GM19397 (cell line): ENCODE measurements at regions not wholly inside any gene's neighbourhood (a gene's known extent, or its start where the extent isn't known, plus 50 kb on each side); places are given as distances from the start of the nearest gene placed in this dataset.

Experiments used
- ATAC-seq: cut with Tn5 transposase; IDR thresholded peaks from one replicate; pipeline ENCODE4 v1.9.1; 2021; ENCODE audit warnings: mild to moderate bottlenecking, moderate library complexity; ENCODE audit not compliant: unreplicated experiment

DNA sequence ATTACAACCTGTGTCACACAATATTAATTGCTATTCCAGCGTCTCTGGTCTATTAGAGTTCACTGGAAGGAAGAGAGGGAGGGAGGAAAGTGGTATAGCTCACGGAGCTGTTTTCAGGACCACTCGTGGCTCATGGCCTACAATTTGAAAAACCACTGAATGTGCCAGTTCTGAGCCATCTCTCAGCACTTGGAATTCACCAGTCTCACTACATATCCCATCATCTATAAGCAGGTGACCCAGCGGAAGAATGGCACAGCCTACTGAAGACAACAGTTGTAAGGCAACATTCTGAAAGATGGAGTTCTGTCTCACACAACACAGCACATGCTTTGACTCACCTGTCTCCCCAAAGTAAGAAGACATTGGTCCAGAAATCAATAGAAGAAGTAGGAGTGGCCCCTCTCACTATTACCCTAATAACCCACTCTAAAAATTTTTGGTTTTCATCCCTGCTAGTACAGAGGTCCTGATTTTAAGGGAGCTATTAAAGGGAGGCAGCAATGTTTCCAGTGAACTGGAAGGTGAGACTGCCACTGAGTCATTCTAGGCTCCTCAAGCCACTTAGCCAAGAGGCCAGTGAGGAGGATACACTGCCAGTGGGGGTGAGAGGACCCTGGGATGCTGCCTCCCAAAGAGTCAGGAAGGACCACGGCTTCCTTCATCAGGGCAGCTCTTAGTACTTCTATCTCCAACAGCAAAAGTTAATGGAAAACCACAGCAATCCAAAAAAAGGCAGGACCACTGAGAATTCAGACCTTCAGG is 50.0 kb upstream of the DOCK9 start:
- ATAC-seq, result no peak

GRCh38 chr13:99028890-99029289 is 51.0 kb upstream of the DOCK9 start:
- no peak for ATAC-seq

DNA sequence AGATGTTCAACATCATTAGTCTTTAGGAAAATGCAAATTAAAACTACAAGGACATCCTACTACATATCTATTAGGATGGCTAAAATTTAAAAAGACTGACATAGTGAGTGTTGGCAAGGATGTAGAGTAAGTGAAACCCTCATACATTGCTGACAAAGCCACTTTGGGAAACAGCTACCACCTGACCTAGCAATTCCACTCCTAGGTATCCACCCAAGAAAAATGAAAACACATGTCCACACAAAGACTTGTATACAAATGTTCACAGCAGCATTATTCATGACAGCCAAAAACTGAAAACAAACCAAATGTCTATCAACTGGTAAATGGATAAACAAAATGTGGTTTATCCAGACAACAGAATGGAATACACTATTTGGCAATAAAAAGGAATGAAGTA is 51.7 kb upstream of the DOCK9 start:
- no peak for ATAC-seq

GRCh38 chr13:99030326-99030725 is 52.5 kb upstream of the DOCK9 start:
- no peak for ATAC-seq

- ATAC-seq, result no peak
These were observed 54.0 kb upstream of the DOCK9 start for GRCh38 chr13:99031832-99032231.

- no peak for ATAC-seq
These were observed 56.0 kb upstream of the DOCK9 start for GRCh38 chr13:99033814-99034213.

GRCh38 chr13:99034333-99035085 is 56.6 kb upstream of the DOCK9 start:
- no peak for ATAC-seq

DNA sequence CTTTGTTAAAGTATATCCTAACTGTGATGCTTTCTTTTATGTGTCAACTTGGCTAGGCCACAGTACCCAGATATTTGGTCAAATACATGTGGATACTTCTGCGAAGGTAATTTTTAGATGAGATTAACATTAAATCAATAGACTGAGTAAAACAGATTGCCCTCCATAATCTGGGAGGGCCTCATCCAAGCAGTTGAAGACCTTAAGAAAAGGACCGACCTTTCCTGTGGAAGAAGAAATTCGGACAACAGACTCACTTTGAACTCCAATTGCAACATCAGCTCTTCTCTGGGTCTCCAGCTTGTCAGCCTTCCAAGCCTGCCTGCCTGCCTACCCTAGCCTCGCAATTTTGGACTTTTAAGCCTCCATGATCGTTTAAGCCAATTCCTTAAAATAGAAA is 57.9 kb upstream of the DOCK9 start:
- ATAC-seq, result no peak

GRCh38 chr13:99037756-99038155 is 59.9 kb upstream of the DOCK9 start:
- ATAC-seq, result no peak

- no peak for ATAC-seq
These were observed 61.9 kb upstream of the DOCK9 start for GRCh38 chr13:99039718-99040280.

DNA sequence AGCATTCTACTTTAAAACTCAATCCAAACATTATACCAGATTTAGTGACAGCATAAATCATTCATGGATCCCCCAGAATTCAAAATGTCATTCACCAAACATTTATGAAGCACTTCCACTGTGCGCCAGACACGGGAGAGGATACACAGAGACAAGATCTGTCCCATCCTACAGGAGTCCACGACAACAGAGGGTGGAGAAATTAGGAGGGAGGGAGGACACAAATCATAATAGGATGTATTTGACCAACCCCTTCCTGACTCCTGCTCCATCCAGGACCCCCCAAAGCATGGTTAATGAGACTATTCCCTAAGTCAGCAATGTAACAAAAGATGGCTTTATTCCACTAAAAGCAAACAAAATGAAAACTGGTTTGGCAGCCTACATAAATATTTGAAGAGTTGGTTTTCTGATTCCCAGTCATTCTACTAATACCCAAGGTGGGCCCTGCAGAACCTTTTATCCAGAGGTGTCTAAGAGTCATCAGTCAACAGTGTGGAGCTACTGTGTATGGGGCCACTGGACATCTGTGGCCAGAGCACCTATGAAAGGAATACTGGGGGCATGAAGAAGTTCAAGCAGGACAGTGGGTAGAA is 62.8 kb upstream of the DOCK9 start:
- ATAC-seq, result no peak

- no peak for ATAC-seq
These were observed 63.5 kb upstream of the DOCK9 start for GRCh38 chr13:99041337-99041736.

DNA sequence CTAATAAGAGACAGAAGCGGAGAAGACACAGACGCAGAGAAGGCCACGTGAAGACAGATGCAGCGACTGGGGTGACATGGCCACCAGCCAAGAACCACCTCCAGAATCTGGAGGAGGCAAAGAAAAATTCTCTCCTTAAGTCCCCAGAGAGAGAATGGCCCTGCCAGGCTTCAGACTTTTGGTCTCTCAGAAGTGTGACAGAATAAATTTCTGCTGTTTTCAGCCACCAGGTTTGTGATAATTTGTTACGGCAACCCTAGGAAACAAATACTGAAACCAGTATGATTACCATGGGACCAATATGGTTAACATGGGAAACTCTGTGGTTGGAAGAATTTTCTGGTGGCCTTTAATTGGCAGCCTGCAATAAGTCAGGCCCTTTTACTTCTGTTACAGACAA is 63.9 kb upstream of the DOCK9 start:
- no peak for ATAC-seq

GRCh38 chr13:99042521-99043250 is 64.8 kb upstream of the DOCK9 start:
- ATAC-seq, result no peak

DNA sequence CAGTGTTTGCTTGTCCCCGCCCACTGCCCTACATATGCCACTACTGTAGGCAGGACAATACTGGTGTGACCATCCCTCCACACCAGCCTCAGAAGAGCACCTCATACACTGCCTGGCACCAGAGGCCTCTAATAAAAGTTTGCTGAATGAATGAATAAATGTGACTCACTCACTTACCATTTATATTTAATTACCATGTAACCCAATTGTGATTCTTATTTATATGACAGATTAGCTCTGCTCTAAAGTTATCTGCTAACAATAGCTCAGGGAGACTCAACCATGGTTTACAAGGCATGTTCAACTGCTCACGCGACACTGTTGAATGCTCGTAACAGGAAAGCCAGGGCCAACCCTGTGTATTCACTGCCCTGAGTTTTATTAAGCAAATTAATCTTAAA is 66.0 kb upstream of the DOCK9 start:
- ATAC-seq, result no peak

DNA sequence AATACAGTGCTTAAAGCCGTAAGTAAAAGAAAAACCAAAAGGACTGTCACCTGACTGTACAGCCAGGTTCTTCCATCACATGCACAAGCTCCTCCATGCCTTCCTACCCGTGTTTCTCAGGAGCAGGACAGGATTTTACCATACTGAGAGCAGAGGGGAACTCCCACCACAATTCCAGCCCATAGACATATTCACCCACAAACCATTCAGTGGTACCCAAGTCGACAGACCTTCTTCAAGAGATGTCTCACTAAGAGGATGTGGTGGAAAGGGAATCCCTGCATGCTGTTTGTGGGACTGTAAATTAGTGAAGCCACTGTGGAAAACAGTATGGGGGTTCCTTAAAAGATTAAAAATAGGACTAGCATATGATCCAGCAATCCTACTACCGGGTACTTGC is 66.9 kb upstream of the DOCK9 start:
- ATAC-seq, result no peak

DNA sequence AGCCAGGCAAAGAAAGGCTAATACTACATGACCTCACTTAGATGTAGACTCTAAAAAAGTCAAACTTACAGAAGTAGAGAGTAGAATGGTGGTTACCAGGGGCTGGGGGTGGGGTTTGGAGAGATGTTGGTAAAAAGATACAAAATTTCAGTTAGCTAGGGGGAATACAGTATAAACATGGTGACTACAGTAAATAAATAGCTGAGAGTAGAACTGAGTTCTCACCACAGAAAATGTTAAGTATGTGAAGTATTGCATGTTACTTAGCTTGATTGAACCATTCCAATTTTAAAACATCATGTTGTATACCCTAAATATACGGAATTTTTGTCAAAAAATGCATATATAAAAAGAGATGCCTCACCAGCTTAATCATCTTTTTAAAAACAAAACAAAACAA is 67.5 kb upstream of the DOCK9 start:
- ATAC-seq, result no peak

GRCh38 chr13:99046851-99047250 is 69.0 kb upstream of the DOCK9 start:
- ATAC-seq, result no peak

GRCh38 chr13:99050983-99051488 is 73.2 kb upstream of the DOCK9 start:
- ATAC-seq, result no peak

DNA sequence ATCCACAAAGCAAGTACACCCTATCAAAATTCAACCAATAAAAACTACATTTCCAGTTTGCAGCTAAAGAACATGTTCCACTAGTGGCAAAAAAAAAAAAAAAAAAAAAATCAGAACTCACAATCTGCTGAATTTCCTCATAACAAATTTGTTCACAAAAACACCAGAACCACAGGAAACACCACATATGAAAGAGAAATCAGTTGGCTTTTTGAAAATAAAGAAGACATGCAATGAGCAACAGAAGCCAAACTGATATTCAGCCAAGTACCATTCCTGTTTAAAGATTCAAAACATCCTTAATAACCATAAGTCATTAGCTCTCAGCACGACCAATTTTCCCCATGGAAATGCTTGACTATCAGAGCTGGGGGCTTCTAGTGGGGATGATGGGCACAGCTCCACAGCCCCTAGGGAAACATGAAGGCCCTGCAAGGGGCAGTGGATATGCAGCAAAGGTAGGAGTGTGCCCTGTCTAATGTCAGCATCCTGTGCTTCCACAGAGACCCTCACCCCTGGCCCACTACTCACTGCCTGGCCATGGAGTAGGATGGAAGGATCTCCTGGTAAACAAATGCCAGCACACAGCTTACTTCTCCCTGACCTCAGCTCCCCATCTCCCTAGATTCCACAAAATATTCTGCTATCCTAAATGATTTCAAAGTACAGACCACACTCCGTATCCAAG is 74.0 kb upstream of the DOCK9 start:
- no peak for ATAC-seq
